ENCODE measurements at regions not wholly inside any gene's neighbourhood (a gene's known extent, or its start where the extent isn't known, plus 50 kb on each side); places are given as distances from the start of the nearest gene placed in this dataset.

DNA sequence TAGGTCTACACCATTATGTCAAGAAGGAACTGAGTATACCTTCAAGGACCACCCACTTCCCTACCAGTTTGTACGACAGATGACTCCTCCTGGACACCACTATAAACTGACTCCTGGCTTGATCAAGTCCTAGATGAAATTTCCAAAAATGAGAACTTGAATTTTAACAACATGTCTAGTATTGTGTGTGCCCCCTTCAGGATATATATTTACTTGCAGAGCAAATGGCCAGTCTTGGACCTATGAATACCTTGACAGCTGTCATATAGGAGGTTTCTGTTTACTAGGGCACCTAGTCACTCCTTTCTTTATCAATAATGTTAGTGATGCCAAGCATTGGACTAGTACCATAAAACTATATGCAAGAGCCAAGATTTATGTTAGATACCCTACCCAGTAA is 94.1 kb upstream of the TMEM26 start:
- H3K4me3 ChIP-seq = no peak overlapping the region
- no peak overlapping the region for H3K27ac ChIP-seq
- H3K4me1 ChIP-seq (ENCODE audit: insufficient read depth) = no peaks in the 10 kb centered on the region
- no peaks in the 10 kb centered on the region for H3K27me3 ChIP-seq (replicated peaks; ENCODE audit: insufficient read depth)
- 37 to 46% methylated on average over 1 of the region's 1 CpG for WGBS, 2 experiments (ENCODE audit: low coverage in 1 of 2, low lambda C conversion rate in 2 of 2, missing lambda C conversion rate in 2 of 2)
- H4K20me1 ChIP-seq (ENCODE audit: insufficient read depth) = no peaks in the 10 kb centered on the region
- TF ChIP-seq EZH2phosphoT487 (IDR thresholded peaks at IDR 0.05; ENCODE audit: insufficient read depth, low read depth) = no peak
- TF ChIP-seq EZH2 (IDR thresholded peaks at IDR 0.05; ENCODE audit: insufficient read depth, poor library complexity, severe bottlenecking) = no peak
- no peak overlapping the region for H3K9ac ChIP-seq
- no peak overlapping the region for H3K4me2 ChIP-seq (ENCODE audit: unreplicated experiment)
- in situ Hi-C loops (cut with MboI) = no loop called here
- no peaks in the 10 kb centered on the region; the same call in 1 of the 2 replicates for H3K9me2 ChIP-seq (ENCODE audit: insufficient read depth)
- no peaks in the 10 kb centered on the region for H3K9me3 ChIP-seq (ENCODE audit: low read depth)
- H2AFZ ChIP-seq = no peak overlapping the region
- H3K79me2 ChIP-seq (ENCODE audit: insufficient read depth) = no peaks in the 10 kb centered on the region
- no peaks in the 10 kb centered on the region for H3K36me3 ChIP-seq (ENCODE audit: low read depth)
- no peak for DNase-seq
- no peaks in the 10 kb centered on the region for H3F3A ChIP-seq (ENCODE audit: insufficient read depth)

DNA sequence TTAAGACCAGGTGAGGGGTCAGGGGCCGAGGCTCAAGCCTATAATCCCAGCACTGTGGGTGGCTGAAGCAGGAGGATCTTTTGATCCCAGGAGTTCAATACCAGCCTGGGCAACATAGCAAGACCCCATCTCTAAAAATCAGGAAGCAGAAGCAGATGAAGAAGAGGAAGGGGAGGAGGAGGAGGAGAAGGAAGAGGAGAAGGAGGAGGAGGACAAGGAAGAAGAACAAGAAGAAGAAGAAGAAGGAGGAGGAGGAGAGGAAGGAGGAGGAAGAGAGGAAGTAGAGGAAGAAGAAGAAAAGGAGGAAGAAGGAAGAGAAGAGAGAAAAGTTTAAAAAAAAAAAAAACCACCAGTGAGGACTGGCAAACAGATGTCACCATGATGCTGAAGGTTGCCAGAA is 92.0 kb upstream of the TMEM26 start:
- Histone ChIP-seq H3K9ac (no peak overlapping the region), H3K79me2 (ENCODE audit: insufficient read depth) (no peaks in the 10 kb centered on the region), H3K27me3 (replicated peaks; ENCODE audit: insufficient read depth) (no peaks in the 10 kb centered on the region), H4K20me1 (ENCODE audit: insufficient read depth) (no peaks in the 10 kb centered on the region), H3K4me1 (ENCODE audit: insufficient read depth) (no peaks in the 10 kb centered on the region), H3K9me2 (ENCODE audit: insufficient read depth) (no peaks in the 10 kb centered on the region; the same call in 1 of the 2 replicates), H3F3A (ENCODE audit: insufficient read depth) (no peaks in the 10 kb centered on the region), H3K4me3 (no peak overlapping the region), H3K36me3 (ENCODE audit: low read depth) (no peaks in the 10 kb centered on the region), H3K9me3 (ENCODE audit: low read depth) (no peaks in the 10 kb centered on the region), H3K27ac (no peak overlapping the region), H3K4me2 (ENCODE audit: unreplicated experiment) (no peak overlapping the region), H2AFZ (no peak overlapping the region)
- no peak for TF ChIP-seq EZH2 (IDR thresholded peaks at IDR 0.05; ENCODE audit: insufficient read depth, poor library complexity, severe bottlenecking)
- no peak for TF ChIP-seq EZH2phosphoT487 (IDR thresholded peaks at IDR 0.05; ENCODE audit: insufficient read depth, low read depth)
- no peak for DNase-seq
- 11 to 23% methylated on average over 1 of the region's 1 CpG for WGBS, 2 experiments (ENCODE audit: low coverage in 1 of 2, low lambda C conversion rate in 2 of 2, missing lambda C conversion rate in 2 of 2)
- in situ Hi-C loops (cut with MboI) = no loop called here

DNA sequence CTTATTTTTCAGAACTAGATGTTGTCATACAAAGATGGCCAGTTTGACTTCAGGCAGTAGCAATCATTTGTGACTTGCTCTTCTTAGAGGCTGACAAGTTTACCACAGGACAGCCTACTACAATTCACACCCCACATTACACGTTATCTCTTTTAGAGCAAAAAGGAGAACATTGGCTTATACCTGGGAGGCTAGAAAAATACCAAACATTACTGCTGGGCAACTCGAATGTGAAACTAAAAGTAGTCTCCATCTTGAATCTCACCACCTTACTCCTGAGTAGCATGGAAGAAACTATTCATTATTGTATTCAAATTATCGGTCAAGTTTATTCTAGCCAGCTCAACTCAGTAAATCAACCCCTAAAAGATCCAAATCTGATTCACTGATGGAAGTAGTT is 90.7 kb upstream of the TMEM26 start:
- H3K36me3 ChIP-seq (ENCODE audit: low read depth) = no peaks in the 10 kb centered on the region
- 31% methylated on average over 3 of the region's 3 CpGs for WGBS, 2 experiments (ENCODE audit: low coverage in 1 of 2, low lambda C conversion rate in 2 of 2, missing lambda C conversion rate in 2 of 2)

DNA sequence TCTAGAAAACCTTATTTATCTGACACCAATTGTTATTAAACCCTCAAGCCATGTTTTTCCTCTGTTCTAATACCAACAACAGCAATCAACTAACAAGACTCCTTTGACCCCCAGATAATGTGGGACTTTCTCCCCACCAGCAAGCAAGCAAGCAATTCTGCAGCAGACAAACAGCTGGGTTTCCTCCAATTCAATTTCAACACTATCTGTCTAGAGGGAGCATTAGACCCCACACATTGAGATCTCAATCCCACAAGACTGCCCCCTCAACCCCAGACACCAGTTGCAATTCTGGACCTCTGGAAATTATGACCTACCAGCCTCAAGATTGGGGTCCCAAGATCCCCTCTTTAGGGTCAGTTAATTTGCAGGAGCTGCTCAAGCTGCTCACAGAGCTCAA is 89.4 kb upstream of the TMEM26 start:
- no peaks in the 10 kb centered on the region for H3K79me2 ChIP-seq (ENCODE audit: insufficient read depth)
- H3K9ac ChIP-seq = no peak overlapping the region
- H3K36me3 ChIP-seq (ENCODE audit: low read depth) = no peaks in the 10 kb centered on the region
- H3F3A ChIP-seq (ENCODE audit: insufficient read depth) = no peaks in the 10 kb centered on the region
- in situ Hi-C loops (cut with MboI) = no loop called here
- no peak overlapping the region for H3K4me2 ChIP-seq (ENCODE audit: unreplicated experiment)
- no peak overlapping the region for H2AFZ ChIP-seq
- no peaks in the 10 kb centered on the region for H4K20me1 ChIP-seq (ENCODE audit: insufficient read depth)
- H3K4me3 ChIP-seq = no peak overlapping the region
- H3K27me3 ChIP-seq (replicated peaks; ENCODE audit: insufficient read depth) = no peaks in the 10 kb centered on the region
- no peaks in the 10 kb centered on the region for H3K9me2 ChIP-seq (ENCODE audit: insufficient read depth)
- TF ChIP-seq EZH2phosphoT487 (IDR thresholded peaks at IDR 0.05; ENCODE audit: insufficient read depth, low read depth) (no peak), EZH2 (IDR thresholded peaks at IDR 0.05; ENCODE audit: insufficient read depth, poor library complexity, severe bottlenecking) (no peak)
- H3K27ac ChIP-seq = no peak overlapping the region
- no peak for DNase-seq
- no peaks in the 10 kb centered on the region for H3K4me1 ChIP-seq (ENCODE audit: insufficient read depth)
- H3K9me3 ChIP-seq (ENCODE audit: low read depth) = no peaks in the 10 kb centered on the region

More for the DNA sequence above, 90.7 kb upstream of the TMEM26 start:
- Histone ChIP-seq H3K9ac (no peak overlapping the region), H3K4me2 (ENCODE audit: unreplicated experiment) (no peak overlapping the region), H3K27ac (no peak overlapping the region), H4K20me1 (ENCODE audit: insufficient read depth) (no peaks in the 10 kb centered on the region), H3K9me3 (ENCODE audit: low read depth) (no peaks in the 10 kb centered on the region), H3F3A (ENCODE audit: insufficient read depth) (no peaks in the 10 kb centered on the region), H3K4me1 (ENCODE audit: insufficient read depth) (no peaks in the 10 kb centered on the region), H3K9me2 (ENCODE audit: insufficient read depth) (no peaks in the 10 kb centered on the region), H2AFZ (no peak overlapping the region), H3K27me3 (replicated peaks; ENCODE audit: insufficient read depth) (no peaks in the 10 kb centered on the region), H3K79me2 (ENCODE audit: insufficient read depth) (no peaks in the 10 kb centered on the region), H3K4me3 (no peak overlapping the region)
- DNase-seq = no peak
- TF ChIP-seq EZH2phosphoT487 (IDR thresholded peaks at IDR 0.05; ENCODE audit: insufficient read depth, low read depth) (no peak), EZH2 (IDR thresholded peaks at IDR 0.05; ENCODE audit: insufficient read depth, poor library complexity, severe bottlenecking) (no peak)
- in situ Hi-C loops (cut with MboI) = no loop called here

DNA sequence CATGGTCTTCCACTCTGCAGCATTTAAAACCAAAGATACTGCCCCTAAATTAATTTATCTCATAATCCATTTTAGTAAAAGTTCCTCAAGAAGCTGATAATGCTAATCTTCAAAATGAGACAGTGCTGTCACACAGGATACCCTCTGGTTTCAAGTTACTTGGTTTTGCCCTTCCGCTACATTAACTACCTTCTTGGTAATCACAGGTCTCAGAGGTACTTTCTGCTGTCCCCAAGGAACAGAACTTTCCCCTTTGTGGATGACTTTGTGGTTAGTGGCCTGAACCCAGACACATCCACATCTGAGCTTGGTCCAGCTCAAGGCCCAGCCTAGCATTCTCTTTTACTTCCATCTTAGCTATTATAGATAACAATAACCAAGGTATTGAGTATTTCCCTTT is 88.8 kb upstream of the TMEM26 start:
- Histone ChIP-seq H3K4me2 (ENCODE audit: unreplicated experiment) (no peak overlapping the region), H3K27ac (no peak overlapping the region), H3K9me2 (ENCODE audit: insufficient read depth) (no peaks in the 10 kb centered on the region), H3K27me3 (replicated peaks; ENCODE audit: insufficient read depth) (no peaks in the 10 kb centered on the region), H3K9me3 (ENCODE audit: low read depth) (no peaks in the 10 kb centered on the region), H3K4me3 (no peak overlapping the region), H3K9ac (no peak overlapping the region), H3K36me3 (ENCODE audit: low read depth) (no peaks in the 10 kb centered on the region), H3K79me2 (ENCODE audit: insufficient read depth) (no peaks in the 10 kb centered on the region), H3K4me1 (ENCODE audit: insufficient read depth) (no peaks in the 10 kb centered on the region), H4K20me1 (ENCODE audit: insufficient read depth) (no peaks in the 10 kb centered on the region), H3F3A (ENCODE audit: insufficient read depth) (no peaks in the 10 kb centered on the region), H2AFZ (no peak overlapping the region)
- in situ Hi-C loops (cut with MboI) = no loop called here
- no peak for TF ChIP-seq EZH2phosphoT487 (IDR thresholded peaks at IDR 0.05; ENCODE audit: insufficient read depth, low read depth)
- TF ChIP-seq EZH2 (IDR thresholded peaks at IDR 0.05; ENCODE audit: insufficient read depth, poor library complexity, severe bottlenecking) = no peak
- WGBS, 2 experiments (ENCODE audit: low coverage in 1 of 2, low lambda C conversion rate in 2 of 2, missing lambda C conversion rate in 2 of 2) = 88 to 91% methylated on average over 1 of the region's 1 CpG
- DNase-seq = no peak
